HCT116 (cell line): ENCODE measurements at regions not wholly inside any gene's neighbourhood (a gene's known extent, or its start where the extent isn't known, plus 50 kb on each side); places are given as distances from the start of the nearest gene placed in this dataset.

Experiments used
- CTCF ChIP-seq, 3 experiments: fragments of 200-600 bp in 1 of 3; sonication (generic) in 1 of 3; IDR thresholded peaks in 2 of 3; conservative IDR thresholded peaks in 1 of 3; 2 replicates each; pipeline ENCODE4 v1.5.1; 2012 to 2017; ENCODE audit warnings: low read depth in 2 of 3, low read length in 2 of 3, antibody characterized with exemption in 1 of 3, borderline replicate concordance in 1 of 3, control low read depth in 1 of 3, mild to moderate bottlenecking in 1 of 3, mixed read lengths in 1 of 3, mixed run types in 1 of 3, moderate library complexity in 1 of 3; ENCODE audit not compliant: insufficient read depth in 1 of 3
- EGR1 ChIP-seq: IDR thresholded peaks from 2 replicates; pipeline ENCODE4 v1.6.1; 2012; ENCODE audit warnings: low read depth
- MAX ChIP-seq: IDR thresholded peaks from 2 replicates; pipeline ENCODE4 v1.6.1; 2012
- POLR2A ChIP-seq: IDR thresholded peaks from 2 replicates; pipeline ENCODE4 v1.7.0; 2011; ENCODE audit warnings: borderline replicate concordance; ENCODE audit not compliant: insufficient read depth, insufficient read length; ENCODE audit errors: extremely low read depth
- TCF7L2 ChIP-seq: IDR thresholded peaks from 2 replicates; pipeline ENCODE4 v1.7.0; 2011; ENCODE audit warnings: borderline replicate concordance, inconsistent platforms; ENCODE audit not compliant: insufficient read depth, insufficient read length; ENCODE audit errors: extremely low read depth

- no peak for TF ChIP-seq CTCF (IDR thresholded peaks at IDR 0.05 in 2 of 3, conservative IDR thresholded peaks at IDR 0.05 in 1 of 3; ENCODE audit: borderline replicate concordance in 1 of 3, insufficient read depth in 1 of 3, low read depth in 2 of 3, low read length in 2 of 3)
- no peak for TF ChIP-seq POLR2A
- TF ChIP-seq TCF7L2 = no peak
- no peak for TF ChIP-seq EGR1
- TF ChIP-seq MAX = no peak
These were observed 1064.1 kb upstream of the FLRT2 start for GRCh38 chr14:84465880-84466279.
